NCI-H1105 (cell line): ENCODE measurements at regions not wholly inside any gene's neighbourhood (a gene's known extent, or its start where the extent isn't known, plus 50 kb on each side); places are given as distances from the start of the nearest gene placed in this dataset.

ENCODE experiments used
- DNase-seq: peaks from one replicate; lab custom pipeline; 2025; lab: John Stamatoyannopoulos, UW

DNA sequence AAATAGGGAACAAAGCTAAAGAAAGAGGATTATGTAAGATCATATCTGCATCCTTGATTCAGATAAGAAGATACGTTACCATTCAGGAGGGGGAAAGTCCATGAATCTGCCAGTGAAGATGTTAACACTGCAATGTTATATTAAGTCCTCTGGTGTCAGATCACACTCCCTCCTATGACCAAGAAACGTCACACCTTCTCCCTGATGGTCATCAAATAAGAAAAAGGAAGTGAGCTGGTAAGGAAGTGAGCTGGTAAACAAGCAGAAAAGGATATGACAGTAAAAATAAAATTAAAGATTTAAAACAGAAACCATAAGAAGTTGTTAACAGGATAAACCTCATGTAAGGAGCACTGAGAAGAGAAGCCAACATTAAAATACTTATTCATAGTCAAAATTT lies 340.2 kb downstream of the SEC23A start:
- no peak for DNase-seq

DNA sequence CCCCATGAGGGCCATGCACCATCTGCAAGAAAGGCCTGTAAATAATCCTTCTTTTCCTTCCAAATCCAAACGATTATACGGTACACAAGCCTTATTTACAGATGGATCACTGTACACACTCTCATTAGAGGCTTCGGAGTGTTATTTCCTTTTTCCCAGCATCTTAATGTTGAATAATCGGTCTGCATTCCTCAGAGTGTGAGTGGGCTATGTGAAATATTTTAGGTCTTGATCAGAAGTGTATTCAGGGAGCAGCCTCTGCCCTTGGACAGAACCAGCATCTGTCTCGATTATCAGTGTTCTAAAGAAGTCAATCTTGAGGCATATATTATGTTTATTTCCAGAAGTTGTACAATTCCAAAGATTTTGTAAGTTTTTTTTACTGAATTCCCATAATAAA lies 340.6 kb downstream of the SEC23A start:
- DNase-seq, result no peak

- no peak for DNase-seq
Measured at GRCh38 chr14:38761033-38761432, 342.0 kb downstream of the SEC23A start.

- DNase-seq, result no peak
Measured at GRCh38 chr14:38758661-38759060, 344.4 kb downstream of the SEC23A start.

DNA sequence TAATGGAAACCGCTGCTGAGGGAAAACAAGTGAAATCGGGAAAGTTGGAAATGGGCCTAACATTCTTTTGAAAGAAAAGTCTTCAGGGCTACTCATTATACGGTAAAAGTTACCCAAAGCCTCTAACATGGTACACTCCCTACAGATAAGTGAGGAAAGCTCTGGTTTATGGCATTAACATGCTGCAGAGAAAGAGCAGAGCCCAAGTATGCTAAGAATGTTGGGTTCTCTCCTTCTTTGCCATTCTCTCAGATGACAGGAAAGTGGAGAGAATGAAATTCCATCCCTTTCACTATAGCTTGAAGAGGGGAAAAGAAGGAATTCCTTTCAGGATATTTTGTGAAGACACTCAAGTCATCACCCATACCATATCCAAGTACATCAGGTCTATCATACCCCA lies 348.0 kb downstream of the SEC23A start:
- DNase-seq, result no peak

DNA sequence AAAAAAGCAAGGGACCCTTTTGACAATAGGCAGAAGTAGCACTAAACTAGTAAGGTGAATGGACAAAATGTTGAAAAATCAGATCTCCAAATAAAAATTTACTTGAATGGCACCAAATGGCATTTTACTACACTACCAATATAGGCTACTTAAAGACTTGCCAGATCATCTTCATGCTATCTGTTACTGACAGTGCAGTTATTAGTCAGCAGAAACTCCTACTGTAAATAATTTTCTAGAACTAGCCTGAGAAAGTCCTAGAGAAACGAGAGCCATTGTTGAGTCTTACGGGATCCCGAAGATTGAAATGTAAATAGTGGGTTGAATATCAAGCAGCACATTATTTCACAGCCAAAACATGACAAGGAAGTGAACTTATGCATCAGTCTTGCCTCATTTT lies 350.3 kb downstream of the SEC23A start:
- DNase-seq, result no peak

GRCh38 chr14:38752341-38752740 lies 350.7 kb downstream of the SEC23A start:
- no peak for DNase-seq

- DNase-seq, result no peak
Measured at GRCh38 chr14:38751459-38751858, 351.6 kb downstream of the SEC23A start.

DNA sequence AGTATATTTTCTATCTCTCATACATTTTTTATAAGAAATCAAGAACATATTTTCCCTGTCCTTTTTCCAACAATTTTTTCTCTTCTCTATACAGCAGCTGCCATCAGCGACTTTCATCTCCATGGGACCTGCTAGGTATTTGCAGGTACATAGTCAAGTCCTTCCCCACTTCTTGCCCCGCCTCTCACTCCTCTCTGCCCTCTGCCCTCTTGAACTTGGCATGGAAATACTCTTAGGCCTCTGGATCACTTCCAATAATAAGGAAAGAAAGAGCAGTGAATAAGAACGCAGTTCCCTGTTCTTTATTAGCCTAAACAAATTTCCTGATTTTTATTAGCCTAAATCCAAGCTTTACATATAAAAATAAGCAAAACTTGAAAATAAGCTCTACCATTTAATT lies 353.1 kb downstream of the SEC23A start:
- no peak for DNase-seq

DNA sequence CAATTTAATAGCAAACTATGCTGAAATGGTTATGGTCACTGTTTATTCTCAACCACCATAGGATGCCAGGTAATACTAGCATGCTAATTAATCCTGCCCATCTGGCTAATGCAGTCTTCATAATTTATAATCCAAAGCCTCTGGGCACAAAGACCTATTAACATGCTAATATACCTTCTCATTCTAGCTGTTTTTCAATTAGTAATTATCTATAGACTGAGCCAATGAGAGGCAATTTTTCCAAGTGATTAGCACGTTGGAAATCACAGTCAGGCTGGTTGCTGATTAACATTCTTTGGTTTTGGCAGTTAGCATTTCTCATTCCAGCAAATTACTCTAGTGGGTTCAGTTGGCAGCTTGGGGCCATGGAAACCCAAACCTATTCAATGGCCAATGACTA lies 357.2 kb downstream of the SEC23A start:
- no peak for DNase-seq

DNA sequence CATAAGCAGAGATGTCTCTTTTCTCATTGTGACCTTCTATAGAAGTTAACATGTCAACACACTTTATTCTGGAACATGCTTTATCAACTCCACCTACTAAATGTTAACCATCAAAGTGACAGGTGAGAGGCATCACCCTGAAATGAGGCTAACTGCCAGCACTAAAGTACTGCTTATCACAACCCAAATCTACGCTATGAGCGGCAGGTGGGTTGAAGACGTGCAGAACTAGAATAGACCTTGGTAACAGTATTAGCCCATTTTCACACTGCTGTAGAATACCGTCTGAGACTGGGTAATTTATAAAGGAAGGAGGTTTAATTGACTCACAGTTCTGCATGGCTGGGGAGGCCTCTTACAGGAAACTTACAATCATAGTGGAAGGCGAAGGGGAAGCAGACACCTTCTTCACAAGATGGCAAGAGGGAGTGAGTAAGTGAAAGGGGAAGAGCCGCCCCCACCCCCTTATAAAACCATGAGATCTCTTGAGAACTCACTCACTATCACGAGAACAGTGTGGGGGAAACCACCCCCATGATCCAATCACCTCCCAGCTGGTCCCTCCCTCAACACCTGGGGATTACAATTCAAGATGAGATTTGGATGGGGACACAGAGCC lies 359.0 kb downstream of the SEC23A start:
- no peak for DNase-seq

GRCh38 chr14:38737686-38738407 lies 365.2 kb downstream of the SEC23A start:
- DNase-seq, result no peak

DNA sequence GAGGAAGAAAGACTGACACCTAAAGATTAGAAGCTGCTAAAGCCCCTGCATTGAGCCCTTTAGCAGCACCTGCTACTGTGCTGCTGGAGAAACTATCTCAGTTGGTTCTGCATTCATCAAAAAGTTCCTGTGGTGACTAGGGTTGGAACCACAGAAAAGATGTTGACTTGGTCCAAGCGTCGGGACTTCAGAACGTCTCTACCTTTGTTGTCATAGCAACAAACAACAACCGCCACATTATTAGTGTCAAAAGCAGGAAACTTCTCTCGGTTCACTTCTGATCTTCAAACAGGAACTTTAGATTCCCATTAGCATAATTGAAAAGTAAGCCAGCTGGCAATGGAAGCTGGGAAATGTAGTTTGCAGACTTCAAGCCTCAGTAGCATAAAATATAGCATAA lies 368.0 kb downstream of the SEC23A start:
- DNase-seq, result no peak

DNA sequence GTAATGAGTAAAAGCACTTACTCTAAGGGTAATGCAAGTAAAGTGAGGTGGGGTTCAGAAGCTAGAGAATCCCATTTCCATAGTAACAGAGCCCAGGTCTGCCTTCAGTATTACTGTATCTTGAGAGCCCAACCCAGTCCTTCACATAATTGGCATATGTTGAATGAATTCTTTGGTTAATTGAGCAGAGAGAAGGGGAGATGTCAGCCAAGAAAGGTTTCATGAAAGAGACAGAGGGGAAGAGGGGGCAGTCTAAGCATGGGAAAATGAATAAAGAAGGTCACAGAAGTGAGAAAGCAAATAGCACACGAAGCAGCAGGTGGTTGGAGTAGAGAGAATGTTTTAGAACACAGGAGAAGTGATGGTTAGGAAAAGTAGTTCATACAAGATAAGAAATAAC lies 371.1 kb downstream of the SEC23A start:
- DNase-seq, result peak; percentile 82

DNA sequence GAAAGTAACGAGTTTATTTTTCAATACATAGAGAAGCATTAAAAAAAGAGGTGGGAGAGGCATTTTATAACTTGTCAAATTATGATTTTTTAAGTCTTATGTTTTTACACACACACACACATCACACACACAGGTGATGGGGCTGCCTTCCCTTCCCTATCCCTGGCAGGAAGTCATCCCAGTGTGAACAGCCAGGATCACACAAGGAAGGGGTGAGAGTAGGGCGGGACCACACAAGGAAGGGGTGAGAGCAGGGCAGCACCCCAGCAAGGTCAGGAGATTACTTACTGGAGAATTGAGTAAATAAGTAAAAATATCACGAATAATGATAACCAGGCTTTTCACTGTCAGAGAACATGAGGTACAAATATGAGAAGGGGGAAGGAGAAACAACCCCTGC lies 372.6 kb downstream of the SEC23A start:
- DNase-seq, result no peak

DNA sequence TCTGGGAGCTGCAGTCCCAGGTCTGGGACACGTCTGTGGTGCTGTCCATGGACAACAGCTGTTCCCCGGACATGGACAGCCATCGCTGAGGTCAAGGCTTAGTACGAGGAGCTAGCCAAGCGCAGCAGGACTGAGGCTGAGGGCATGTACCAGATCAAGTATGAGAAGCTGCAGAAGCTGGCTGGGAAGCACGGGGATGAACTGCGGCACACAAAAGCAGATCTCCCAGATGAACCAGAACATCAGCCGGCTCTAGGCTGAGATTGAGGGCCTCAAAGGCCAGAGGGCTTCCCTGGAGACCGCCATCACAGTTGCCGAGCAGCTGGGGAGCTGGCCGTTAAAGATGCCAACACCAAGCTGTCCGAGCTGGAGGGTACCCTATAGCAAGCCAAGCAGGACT lies 375.3 kb downstream of the SEC23A start:
- no peak for DNase-seq

GRCh38 chr14:38724621-38725020 lies 378.4 kb downstream of the SEC23A start:
- DNase-seq, result no peak

DNA sequence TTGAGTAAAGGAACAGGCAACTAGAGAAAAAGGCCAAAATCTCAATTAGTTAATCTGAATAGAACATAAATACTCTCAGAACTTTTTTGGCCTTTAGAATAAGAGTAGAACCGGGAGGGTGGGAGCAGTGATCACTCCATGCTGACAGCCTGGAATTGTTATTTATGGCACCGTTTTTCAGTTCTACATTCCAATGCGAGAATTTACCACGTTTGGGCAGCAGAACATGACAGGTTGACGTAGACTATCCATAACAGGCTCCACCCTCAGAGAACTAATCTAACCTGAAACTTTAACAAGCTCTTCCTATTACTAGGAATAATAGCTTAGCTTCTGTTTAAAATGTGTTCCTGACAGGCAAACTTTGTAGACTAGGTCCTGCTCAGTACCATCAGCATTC lies 379.1 kb downstream of the SEC23A start:
- no peak for DNase-seq

DNA sequence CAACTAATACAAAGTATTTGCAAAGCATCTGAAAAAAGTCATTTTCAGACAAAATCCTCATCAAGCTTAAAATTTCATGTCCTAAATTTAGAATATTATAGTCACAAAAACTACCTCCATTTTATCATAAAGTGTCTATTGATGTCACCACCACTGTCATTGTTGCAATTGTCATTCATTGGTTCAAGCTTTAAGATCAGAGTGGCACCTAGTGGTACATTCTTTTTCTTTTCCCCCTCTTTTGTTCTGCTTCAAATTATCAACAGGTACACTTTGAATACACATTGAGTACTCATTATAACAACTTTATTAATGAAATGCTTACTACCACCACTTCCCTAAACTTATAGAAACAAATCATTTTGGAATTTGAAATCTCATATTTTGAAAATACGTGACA lies 379.8 kb downstream of the SEC23A start:
- no peak for DNase-seq

GRCh38 chr14:38721822-38722431 lies 381.1 kb downstream of the SEC23A start:
- no peak for DNase-seq

DNA sequence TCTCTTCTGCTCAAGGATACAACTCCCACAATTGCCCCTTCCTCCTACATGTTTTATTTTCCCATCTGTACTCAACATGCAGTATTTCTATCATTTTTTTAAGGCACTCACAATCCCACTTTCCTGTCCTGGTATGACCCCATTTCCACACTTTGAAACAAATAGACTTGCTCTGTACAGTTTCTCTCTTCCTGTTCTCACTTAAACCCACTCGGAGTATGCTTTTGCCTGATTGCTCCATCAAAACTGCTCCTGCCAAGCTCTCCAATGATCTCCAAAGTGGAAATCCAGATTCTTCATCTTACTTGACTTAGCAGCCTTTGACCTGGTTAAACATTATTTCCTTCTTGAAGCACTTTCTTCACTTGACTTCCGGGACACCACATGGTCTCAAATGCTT lies 384.5 kb downstream of the SEC23A start:
- DNase-seq, result no peak

- DNase-seq, result peak; percentile 55
Measured at GRCh38 chr14:38716926-38717325, 386.1 kb downstream of the SEC23A start.

DNA sequence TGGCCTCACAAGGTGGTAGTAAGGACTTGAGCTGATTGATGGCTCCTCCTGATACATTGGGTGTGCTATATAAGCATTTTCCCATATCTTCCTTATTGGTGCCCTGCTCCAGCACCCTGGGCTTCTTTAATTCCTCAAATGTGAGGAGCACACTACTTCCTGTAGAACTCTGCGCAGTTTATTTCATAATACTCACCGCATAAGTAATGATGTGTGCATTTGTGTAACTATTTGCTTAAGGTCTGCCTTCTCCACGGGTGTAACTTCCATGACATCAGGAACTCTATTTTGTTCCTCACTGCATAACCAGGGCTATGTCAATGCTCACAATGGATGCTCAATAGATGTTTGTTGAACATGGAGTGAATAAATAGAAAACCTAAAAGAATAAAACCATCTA lies 392.2 kb downstream of the SEC23A start:
- DNase-seq, result no peak

DNA sequence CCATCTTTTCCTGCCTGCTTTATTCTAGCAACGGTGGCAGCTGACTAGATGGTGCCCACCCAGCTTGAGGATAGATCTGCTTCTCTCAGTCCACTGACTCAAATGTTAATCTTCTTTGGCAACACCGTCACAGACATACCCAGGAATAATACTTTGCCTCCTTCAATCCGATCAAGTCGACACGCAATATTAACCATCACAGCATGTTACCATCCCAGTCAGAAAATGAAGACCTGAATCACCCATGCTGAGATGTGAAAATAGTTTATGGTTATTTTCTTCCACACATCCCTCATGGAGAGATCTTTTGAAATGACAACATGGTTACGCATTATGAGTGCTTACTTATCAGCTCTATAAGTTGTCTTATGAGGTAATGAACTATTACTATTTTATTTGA lies 392.8 kb downstream of the SEC23A start:
- no peak for DNase-seq
